CD14-positive monocyte (primary cell): ENCODE measurements at regions not wholly inside any gene's neighbourhood (a gene's known extent, or its start where the extent isn't known, plus 50 kb on each side); places are given as distances from the start of the nearest gene placed in this dataset.

Experiments used
- DNase-seq, 3 donors: peaks; one replicate each; pipeline ENCODE4 v3.0.0-alpha.2; 2011 to 2022
- H2AFZ ChIP-seq: 2 replicates; pipeline ENCODE4 v1.6.0; 2012; ENCODE audit warnings: mild to moderate bottlenecking, low read depth, low read length, inconsistent platforms; ENCODE audit not compliant: insufficient read depth, poor library complexity, severe bottlenecking
- H3K27ac ChIP-seq, 2 donors: 1 replicate in 1 of 2; 2 replicates in 1 of 2; pipeline ENCODE4 v1.5.1; 2012 to 2013; ENCODE audit warnings: low read length in 2 of 2, control low read depth in 1 of 2, inconsistent platforms in 1 of 2, low read depth in 1 of 2, mild to moderate bottlenecking in 1 of 2
- H3K27me3 ChIP-seq, 2 donors: one replicate each; pipeline versions ENCODE4 v1.6.0 to v1.6.1; 2011 to 2013; ENCODE audit warnings: low read length in 2 of 2; ENCODE audit not compliant: control insufficient read depth in 2 of 2, insufficient read depth in 2 of 2
- H3K36me3 ChIP-seq, 2 donors: replicated peaks in 1 of 2; 1 replicate in 1 of 2; 2 replicates in 1 of 2; pipeline versions ENCODE4 v1.5.1 to v1.6.1; 2012 to 2013; ENCODE audit warnings: low read length in 2 of 2, control low read depth in 1 of 2, inconsistent platforms in 1 of 2, mild to moderate bottlenecking in 1 of 2; ENCODE audit not compliant: insufficient read depth in 2 of 2, control insufficient read depth in 1 of 2
- H3K4me1 ChIP-seq, 2 donors: 1 replicate in 1 of 2; 2 replicates in 1 of 2; pipeline versions ENCODE4 v1.5.1 to v1.6.1; 2012 to 2013; ENCODE audit warnings: low read length in 2 of 2, control low read depth in 1 of 2, inconsistent platforms in 1 of 2, mild to moderate bottlenecking in 1 of 2, moderate library complexity in 1 of 2; ENCODE audit not compliant: insufficient read depth in 2 of 2, control insufficient read depth in 1 of 2
- H3K4me2 ChIP-seq: replicated peaks from 2 replicates; pipeline ENCODE3; 2012; ENCODE audit warnings: low read length, moderate library complexity, mild to moderate bottlenecking; ENCODE audit not compliant: poor library complexity, severe bottlenecking; ENCODE audit errors: extremely low read depth
- H3K4me3 ChIP-seq, 3 experiments: fragments of 200-600 bp in 1 of 3; sonication (generic) in 1 of 3; replicated peaks in 1 of 3; 1 replicate in 2 of 3; 2 replicates in 1 of 3; pipeline ENCODE4 v1.5.1; 2011 to 2013; ENCODE audit warnings: low read length in 3 of 3, mild to moderate bottlenecking in 3 of 3, control low read depth in 2 of 3, low read depth in 2 of 3, inconsistent platforms in 1 of 3, moderate library complexity in 1 of 3
- H3K79me2 ChIP-seq: 2 replicates; pipeline ENCODE4 v1.6.0; 2012; ENCODE audit warnings: mild to moderate bottlenecking, control low read depth, inconsistent platforms, low read length, moderate library complexity; ENCODE audit not compliant: insufficient read depth
- H3K9ac ChIP-seq: 2 replicates; pipeline ENCODE4 v1.6.0; 2017; ENCODE audit warnings: low read length, mild to moderate bottlenecking; ENCODE audit not compliant: insufficient read depth, poor library complexity, severe bottlenecking
- H3K9me3 ChIP-seq, 2 donors: replicated peaks in 1 of 2; 1 replicate in 1 of 2; 2 replicates in 1 of 2; pipeline versions ENCODE4 v1.5.1 to v1.6.1; 2012 to 2013; ENCODE audit warnings: low read length in 2 of 2, control low read depth in 1 of 2; ENCODE audit not compliant: control insufficient read depth in 1 of 2, insufficient read depth in 1 of 2
- H4K20me1 ChIP-seq: 2 replicates; pipeline ENCODE4 v1.6.0; 2012; ENCODE audit warnings: mild to moderate bottlenecking, low read length, control low read depth, moderate library complexity; ENCODE audit not compliant: insufficient read depth
- H3K27ac Mint-ChIP-seq, 7 donors: one replicate each; pipeline ENCODE4 v1.8.0; 2020; ENCODE audit warnings: mild to moderate bottlenecking in 7 of 7, mixed read lengths in 7 of 7, moderate library complexity in 6 of 7, inconsistent platforms in 2 of 7
- H3K27me3 Mint-ChIP-seq, 3 donors: one replicate each; pipeline ENCODE4 v1.8.0; 2021 to 2022; ENCODE audit warnings: low read depth in 3 of 3, mild to moderate bottlenecking in 3 of 3, mixed read lengths in 3 of 3, moderate library complexity in 3 of 3, inconsistent platforms in 1 of 3
- H3K36me3 Mint-ChIP-seq, 2 donors: one replicate each; pipeline ENCODE4 v1.8.0; 2020; ENCODE audit warnings: mixed read lengths in 2 of 2, inconsistent platforms in 1 of 2, mild to moderate bottlenecking in 1 of 2
- H3K4me1 Mint-ChIP-seq: one replicate; pipeline ENCODE4 v1.8.0; 2020; ENCODE audit warnings: mild to moderate bottlenecking, mixed read lengths
- H3K4me3 Mint-ChIP-seq, 2 donors: one replicate each; pipeline ENCODE4 v1.8.0; 2020; ENCODE audit warnings: mild to moderate bottlenecking in 2 of 2, mixed read lengths in 2 of 2, moderate library complexity in 1 of 2
- H3K9me3 Mint-ChIP-seq, 7 donors: one replicate each; pipeline ENCODE4 v1.8.0; 2020 to 2022; ENCODE audit warnings: mixed read lengths in 7 of 7, mild to moderate bottlenecking in 6 of 7, moderate library complexity in 6 of 7, inconsistent platforms in 2 of 7
- CTCF ChIP-seq: fragments of 200-600 bp; IDR thresholded peaks from one replicate; pipeline ENCODE4 v1.8.0; 2022; ENCODE audit warnings: antibody characterized with exemption, mild to moderate bottlenecking
- intact Hi-C, 2 donors: fragments of 100-400 bp; cut with micrococcal nuclease; formaldehyde crosslinking; loops; one replicate each; pipeline versions ENCODE4 v1.15.0 to v1.15.1; 2023

GRCh38 chr18:38940475-38940862 lies 1374.9 kb upstream of the CELF4 start:
- H2AFZ ChIP-seq, result no peak overlapping the region
- H3K4me3 ChIP-seq, result no peak overlapping the region
- intact Hi-C loops, result no loop called here

GRCh38 chr18:38933910-38934510 lies 1368.4 kb upstream of the CELF4 start:
- Mint-ChIP-seq H3K27ac (no peak overlapping the region), H3K9me3 (peaks cover 0 to 8% (median 4%) of the 10 kb centered on the region in 7 donors), H3K4me3 (no peak overlapping the region), H3K4me1 (no peaks in the 10 kb centered on the region), H3K27me3 (peaks cover 0 to 1% (median 0%) of the 10 kb centered on the region in 3 donors), H3K36me3 (no peaks in the 10 kb centered on the region)
- H3K9me3 ChIP-seq, result no peaks in the 10 kb centered on the region
- no peak for TF ChIP-seq CTCF
- no peak for DNase-seq
- no peak overlapping the region for H3K9ac ChIP-seq
- H3K79me2 ChIP-seq, result no peaks in the 10 kb centered on the region
- intact Hi-C loops, result no loop called here
- H3K4me1 ChIP-seq, result no peaks in the 10 kb centered on the region
- no peaks in the 10 kb centered on the region for H3K36me3 ChIP-seq
- no peak overlapping the region for H3K4me2 ChIP-seq
- H2AFZ ChIP-seq, result no peak overlapping the region
- no peak overlapping the region for H3K4me3 ChIP-seq
- H3K27ac ChIP-seq, result no peak overlapping the region
- no peaks in the 10 kb centered on the region for H3K27me3 ChIP-seq
- no peaks in the 10 kb centered on the region for H4K20me1 ChIP-seq

More at GRCh38 chr18:38940475-38940862, 1374.9 kb upstream of the CELF4 start:
- Mint-ChIP-seq H3K27me3 (peaks cover 0 to 2% (median 1%) of the 10 kb centered on the region in 3 donors), H3K36me3 (no peaks in the 10 kb centered on the region), H3K27ac (peak overlapping the region in 5 of 7 donors; percentile 2 to 89 (median 80)), H3K4me1 (peaks cover 2% of the 10 kb centered on the region), H3K9me3 (peaks cover 11 to 33% (median 17%) of the 10 kb centered on the region in 7 donors), H3K4me3 (no peak overlapping the region)
- no peak for TF ChIP-seq CTCF
- H3K9ac ChIP-seq, result no peak overlapping the region
- DNase-seq, result no peak
- no peaks in the 10 kb centered on the region for H3K27me3 ChIP-seq
- H3K27ac ChIP-seq, result peak overlapping the region in 1 of 2 donors; percentile 64
- H3K79me2 ChIP-seq, result no peaks in the 10 kb centered on the region
- no peaks in the 10 kb centered on the region for H3K4me1 ChIP-seq
- H4K20me1 ChIP-seq, result no peaks in the 10 kb centered on the region
- no peak overlapping the region for H3K4me2 ChIP-seq
- H3K36me3 ChIP-seq, result no peaks in the 10 kb centered on the region
- H3K9me3 ChIP-seq, result peaks cover 22 to 25% of the 10 kb centered on the region in 2 donors
